NCI-H1105 (cell line): ENCODE measurements at regions not wholly inside any gene's neighbourhood (a gene's known extent, or its start where the extent isn't known, plus 50 kb on each side); places are given as distances from the start of the nearest gene placed in this dataset.
"Not testable (repeated sequence)": the region's sequence is repeated elsewhere in the genome, so short reads cannot be mapped to it uniquely, and the experiment has no call there.

Source experiments
- DNase-seq: peaks from one replicate; lab custom pipeline; 2025; lab: John Stamatoyannopoulos, UW

DNA sequence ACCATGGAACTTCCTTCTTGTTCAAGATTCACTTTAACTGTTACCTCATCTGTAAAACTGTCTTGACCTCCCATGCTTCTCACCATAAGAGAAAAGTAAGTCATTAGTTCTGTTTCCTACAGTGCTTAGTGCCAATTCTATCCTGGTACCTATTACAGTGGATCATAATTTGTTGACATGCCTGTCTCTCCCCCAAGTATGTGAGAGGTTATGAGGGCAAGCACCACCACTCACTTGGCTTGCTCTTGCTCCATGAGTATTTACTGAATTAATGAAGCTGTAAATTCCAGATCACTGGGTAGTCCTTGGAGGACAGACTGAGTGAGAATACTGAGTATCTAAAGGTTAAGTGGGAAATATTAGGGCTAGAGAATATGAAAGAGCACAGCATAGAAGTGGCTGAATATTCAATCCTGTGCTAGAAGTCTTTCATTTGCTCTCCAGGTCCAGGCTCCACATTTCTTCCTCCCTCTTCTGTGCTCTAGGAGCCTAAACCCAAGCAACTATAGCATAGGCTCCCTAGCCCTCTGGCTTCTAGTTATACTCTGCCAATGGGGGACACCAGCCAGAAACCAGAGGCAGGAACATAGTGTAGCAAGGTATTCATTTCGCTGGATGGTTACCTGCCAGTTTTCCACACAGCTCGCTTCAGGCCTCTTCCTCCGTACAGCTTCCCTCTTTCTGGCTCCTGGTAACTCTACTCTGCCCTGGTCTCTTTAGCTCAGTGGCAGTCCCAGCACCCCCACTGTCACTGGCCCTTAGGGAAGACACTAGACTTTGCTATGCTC, 118.2 kb upstream of the SLC5A12 start:
- DNase-seq, result no peak

DNA sequence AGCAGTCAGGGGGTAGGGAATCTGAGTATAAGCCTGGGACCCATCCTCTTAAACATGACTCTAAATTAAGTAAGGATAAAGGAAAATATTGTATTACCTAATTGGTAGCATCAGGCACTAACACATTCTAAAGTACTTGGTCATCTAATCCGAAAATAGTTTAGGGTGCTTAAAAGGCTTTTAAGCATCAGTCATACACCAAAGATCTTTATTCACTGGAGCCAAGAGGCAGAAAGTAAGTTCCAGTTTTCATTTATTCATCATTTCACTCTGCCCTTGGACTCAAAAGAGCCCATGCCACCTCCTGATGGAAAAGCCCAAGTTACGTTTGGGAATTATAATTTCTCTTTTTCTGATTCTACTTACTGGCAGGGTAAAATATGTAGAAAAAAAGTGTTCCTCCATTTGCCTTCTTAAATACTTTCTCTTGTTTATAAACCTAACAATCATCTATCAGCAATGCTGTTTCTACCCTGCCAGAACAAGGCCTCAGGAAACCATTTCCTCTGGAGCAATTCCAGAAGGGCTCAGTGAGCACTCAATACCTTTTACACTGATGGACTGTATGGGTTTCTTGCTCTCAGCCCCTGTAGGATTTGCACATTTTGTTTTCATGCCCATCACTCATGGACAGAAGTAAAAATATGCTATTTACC, 120.1 kb upstream of the SLC5A12 start:
- no peak for DNase-seq

DNA sequence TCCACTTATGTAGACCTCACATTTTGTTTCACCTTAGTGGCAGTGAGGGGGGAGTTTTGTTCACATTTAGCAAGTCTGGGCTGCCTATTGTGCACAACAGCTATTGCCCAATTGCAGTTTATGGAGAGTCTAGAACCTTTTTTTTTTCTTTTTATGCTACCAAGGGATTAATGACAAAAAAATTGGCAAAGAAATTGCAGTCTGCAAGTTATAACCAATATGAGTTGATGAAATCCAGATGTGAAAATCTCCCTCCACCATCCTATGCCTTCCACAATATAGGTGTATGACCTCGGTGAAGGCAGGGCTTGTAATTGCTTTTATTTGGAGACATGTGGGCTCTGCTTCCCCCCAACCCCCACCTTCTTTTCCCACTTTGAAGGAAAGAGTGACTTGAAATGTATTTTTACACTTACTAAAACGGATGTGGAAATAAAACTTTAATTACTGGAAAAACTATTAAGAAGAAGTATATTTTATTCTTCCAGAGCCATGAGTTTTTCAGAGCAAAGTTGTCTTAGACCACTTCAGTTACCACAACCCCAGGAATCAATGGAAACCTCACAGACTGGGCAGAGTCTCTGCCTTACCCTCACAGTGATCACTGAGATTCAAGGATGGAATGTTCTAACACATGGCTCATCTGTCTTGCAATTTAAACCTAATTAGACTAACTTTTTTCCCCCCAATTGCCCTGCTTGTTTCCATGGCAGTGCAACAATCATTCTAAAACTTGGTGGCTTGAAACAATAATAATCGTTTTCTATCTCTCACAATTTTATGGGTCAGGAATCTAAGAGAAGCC, 120.8 kb upstream of the SLC5A12 start:
- no peak for DNase-seq

DNA sequence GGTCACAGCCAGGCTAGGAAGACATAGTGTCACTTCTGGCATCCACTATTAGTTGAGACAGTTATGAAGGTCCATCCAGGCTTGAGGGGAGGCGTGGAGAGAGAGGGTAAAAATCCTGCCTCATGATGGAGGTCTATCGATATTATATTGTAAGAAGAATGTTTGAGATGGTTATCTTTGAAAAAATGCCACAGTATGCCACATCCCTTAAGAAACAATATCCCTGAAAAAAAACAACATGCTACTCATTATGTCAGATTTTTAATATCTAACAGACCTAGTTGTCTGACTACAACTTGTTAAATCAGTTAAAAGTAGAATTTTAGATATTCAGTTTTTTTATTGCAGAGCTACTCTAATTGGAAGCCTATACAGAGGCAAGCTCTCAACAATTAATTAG, 121.7 kb upstream of the SLC5A12 start:
- no peak for DNase-seq

DNA sequence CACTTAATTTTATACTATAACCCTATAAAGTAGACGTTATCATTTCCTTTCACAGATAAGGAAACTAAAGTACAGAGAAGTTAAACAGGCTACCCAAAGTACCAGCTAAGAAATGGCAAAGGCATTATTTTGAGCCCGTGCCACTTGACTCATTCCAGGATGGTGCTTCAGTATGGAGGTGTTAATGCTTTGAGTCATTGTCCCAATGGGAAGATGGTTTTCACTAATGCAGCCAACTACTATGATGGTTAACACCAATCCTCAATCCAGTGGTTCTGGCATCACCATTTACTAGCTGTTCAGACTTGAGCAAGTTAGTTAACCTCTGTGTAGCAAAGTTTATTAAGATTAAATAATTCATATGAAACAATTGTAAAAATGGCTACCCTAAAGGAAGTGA, 123.1 kb upstream of the SLC5A12 start:
- no peak for DNase-seq

DNA sequence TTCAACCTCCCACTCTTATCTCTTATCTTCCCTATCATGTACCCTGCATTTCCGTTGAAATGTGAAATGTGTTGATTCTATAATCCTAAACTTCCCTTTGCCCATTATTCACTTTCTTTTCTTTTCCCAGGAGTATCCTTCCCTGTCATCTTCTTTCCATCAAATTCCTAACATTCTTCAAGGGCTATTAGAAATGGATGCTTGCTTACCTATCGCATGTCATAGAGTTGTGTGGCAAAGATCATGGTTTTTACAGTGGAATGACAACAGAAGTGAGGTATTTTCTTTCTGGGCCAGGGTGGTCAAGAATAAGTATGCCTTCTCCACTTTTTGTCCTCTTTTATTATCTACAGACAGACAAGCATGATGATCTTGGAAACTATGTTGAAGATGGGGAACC, 124.4 kb upstream of the SLC5A12 start:
- DNase-seq, result no peak

DNA sequence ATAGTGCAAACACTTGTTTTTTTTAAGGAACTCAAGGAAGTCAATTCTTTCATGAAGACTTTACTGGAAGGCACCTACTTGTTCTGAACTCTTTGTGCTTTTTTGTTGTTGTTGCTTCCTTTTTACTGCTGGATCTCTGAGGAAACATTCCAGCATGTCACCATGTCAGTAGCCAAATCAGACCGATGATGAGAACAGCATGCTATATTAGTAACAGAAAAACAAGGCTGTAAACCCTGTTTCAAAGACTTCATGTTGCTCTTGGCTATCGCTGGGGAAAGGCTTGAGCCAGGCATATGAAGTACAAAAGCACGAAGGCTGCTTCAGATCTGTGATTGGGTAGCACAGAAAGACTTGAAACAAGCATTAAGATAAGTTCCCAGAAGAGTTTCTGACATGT, 125.6 kb upstream of the SLC5A12 start:
- no peak for DNase-seq

DNA sequence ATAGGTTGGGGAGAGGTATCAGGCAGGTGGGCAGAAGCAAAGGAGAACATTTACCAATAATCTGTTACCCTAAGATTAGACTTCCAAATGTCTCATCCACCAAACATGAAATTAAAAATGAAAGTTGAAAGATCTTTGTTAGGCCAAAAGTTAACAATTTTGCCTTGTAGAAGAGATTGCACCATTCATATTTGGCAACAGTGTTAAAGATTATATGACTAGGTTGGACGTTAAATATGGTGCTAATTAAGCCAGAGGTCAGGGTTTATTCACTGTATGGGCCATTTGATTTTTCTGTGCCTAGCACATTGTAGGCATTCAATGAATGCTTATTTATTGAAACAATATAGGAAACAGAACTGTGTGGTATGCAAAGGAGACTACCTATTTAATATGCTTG, 126.1 kb upstream of the SLC5A12 start:
- no peak for DNase-seq

DNA sequence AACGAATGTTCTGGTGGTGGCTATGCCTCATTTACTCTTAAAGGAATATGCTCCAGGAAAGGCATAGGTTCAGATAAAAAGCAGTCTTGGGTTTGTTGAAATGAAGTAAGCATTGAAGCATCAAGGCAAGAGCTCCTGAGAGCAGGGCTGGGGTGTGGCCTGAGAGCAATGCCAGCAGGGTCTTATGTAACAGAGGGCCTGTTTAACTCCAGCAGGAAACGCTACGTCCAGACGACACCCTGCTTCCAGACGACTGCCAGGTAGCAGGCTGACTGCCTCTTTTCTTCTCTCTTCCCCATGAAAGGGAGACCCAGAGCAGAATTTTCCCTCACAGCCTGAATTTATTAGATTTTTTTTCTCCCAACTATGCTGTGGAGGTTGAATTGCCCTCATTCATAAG, 127.2 kb upstream of the SLC5A12 start:
- DNase-seq, result no peak

DNA sequence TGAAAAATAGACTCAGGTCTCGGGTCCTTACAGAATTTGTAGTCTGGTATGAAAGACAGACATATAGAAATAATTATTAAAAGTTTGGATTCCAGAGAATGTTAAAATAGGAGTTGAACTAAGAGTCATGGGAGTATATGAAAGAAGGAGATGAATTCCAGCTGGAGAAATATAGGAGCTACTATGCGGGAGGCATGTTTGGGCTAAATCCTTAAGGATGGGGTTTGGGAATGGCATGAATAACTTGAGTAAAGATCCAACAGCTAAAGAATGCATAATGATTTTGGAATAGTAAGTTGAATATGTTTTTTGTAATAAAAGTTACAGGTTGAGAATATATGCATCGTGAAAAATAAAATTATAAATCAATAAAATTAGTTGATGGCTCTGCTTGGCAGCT, 129.4 kb upstream of the SLC5A12 start:
- DNase-seq, result no peak

DNA sequence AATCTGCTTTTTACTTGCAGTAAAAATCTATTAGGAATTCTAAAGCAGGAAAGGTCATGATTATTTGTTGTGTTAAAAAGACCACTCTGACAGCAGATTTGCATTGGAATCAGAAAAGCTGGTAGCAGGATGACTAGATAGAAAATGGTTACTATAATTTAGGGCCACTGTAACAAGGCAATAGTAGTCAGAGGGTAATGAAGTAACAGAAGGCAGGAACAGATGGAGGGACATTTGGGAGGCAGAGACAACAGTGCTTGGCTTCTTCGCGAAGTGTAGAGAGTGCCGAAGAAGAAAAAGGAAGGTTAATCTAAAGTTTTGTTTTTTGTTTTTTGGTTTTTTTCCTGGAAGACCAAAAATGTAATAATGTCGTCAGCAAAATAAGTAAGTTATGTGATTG, 129.8 kb upstream of the SLC5A12 start:
- no peak for DNase-seq

DNA sequence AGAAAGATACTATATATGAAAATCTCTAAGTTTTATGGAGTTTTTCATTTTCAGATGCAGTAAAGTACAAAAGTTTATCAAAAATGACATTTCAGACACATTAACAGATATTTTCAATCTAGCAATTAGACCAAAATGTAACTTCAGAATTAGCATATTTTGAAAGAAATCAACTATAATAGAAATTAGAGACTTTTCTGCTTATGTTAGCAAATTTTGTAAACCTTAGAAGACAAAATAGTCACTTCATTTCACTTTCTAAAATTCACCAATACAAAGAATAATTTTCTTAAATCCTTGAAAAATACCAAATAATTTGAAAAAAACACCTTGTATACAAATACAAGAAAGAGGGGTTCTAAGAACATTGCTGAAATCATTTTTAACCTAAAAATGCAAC, 135.8 kb upstream of the FIBIN start:
- no peak for DNase-seq

DNA sequence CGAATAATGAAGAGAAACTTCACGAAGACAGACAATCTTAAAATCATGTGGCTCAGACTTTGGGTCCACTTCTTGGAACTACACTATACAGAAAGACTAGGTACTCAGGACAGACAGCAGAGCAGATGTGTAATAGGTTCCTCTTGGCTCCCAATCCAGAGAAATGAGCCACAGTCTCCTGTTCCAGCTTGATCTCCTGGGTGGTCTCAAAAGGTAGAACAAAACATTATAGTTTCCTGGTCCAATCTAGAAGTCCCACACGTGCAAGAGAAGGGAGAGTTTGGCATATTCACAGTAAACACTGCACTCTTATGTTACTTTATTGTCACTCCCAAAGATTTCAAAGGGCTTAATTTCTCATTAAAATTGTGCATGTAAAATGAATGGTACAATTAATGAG, 134.5 kb upstream of the FIBIN start:
- DNase-seq, result no peak

DNA sequence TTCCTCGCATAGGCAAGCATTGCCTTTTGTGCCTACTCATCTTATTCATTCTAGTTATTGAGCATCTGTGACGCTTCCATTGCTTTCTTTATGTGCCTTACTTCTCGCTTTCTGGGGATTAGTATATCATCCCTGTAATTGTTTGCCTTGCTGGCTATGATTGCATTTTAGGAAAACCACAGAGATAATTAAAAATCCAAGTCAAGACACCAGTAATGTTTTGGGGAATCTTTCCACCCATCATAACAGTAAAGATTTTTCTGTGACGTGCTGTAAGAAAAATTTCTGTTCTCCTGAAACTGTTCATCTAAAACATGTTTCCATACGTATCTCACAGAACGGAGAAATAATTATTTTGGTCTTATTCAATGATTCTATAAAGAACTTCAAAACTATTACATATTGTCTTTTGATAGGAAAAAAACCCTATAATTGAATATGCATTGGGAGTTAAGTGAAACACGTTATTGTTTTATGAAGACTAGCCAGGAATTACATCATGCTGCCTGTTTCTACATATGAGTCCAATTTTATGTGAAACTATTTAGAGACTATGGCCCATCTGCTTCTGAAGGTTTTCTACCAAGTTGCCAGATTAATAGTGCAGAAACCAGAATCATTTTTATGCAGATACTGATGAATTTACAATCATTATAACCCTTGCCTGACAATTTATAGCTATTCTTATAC, 133.7 kb upstream of the FIBIN start:
- DNase-seq, result no peak

DNA sequence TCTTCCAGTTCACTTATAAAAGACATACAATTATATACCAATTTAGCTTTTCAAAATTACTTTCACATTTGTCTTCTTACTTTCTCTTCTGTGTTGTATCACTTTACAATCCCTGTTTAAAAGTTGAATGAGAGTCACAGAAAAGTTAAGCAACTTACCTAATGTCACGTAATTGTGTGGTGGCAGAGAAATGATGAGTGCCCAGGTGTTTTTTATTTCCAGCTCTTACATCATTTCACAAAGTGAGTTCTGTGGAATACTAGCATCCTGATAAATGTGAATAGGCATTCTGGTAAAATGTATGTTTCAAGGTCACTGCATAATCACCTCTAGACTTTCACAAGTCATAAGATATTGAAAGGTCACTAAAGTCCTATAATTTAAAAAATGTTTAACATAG, 133.0 kb upstream of the FIBIN start:
- DNase-seq, result no peak

DNA sequence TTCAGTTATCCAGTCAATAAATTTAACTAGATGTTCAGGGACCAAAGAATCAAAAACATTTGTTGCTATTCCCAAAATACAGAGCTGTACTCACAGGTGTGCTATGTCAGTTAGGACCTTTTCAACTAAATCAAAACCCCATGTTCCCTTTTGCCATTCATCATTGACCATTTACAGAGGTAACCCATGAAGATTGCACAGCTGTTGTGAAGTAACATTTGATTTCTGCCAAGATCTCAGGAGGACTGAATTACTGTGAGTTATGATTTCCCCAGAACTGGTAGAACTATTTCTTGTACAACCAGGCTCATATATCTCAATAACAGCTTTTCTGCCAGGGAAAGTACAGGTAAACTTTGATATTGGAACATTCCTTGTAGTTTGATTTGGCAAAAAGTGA, 131.1 kb upstream of the FIBIN start:
- DNase-seq, result no peak

DNA sequence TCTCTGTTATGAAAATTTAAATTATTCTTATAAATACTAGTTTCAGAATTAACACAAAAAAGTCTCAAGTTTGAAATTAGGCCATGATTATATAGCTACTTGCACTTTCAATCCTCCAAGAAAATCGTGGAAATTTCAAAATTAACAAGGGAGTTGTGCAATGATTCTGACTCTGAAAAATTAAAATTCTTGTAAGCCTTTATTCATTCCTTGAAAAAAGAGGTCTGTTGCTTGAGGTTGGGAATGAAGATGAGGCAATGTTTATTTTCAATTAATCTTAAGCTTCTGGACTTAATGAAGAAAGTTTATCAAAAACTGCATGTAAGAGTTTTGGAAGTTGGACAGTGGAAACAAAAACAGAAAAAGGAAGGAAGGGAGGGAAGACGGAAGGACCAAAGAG, 128.2 kb upstream of the FIBIN start:
- no peak for DNase-seq

DNA sequence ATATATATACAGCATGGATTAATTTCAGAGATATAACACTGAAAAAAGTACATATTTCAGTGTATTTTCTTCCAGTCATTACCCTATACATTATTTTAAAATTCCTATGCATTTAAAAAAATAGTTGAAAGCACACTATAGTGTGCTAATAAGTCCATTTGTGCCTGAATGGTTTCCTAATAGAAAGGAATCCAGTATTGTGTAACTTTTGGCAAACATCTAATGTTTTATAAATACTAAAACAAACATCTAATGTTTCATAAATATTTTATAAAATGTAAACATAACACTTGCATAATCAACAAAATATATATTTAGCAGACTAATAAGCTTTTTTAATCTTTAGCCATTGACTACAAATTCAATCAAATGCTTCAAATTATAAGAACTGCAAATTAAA, 126.6 kb upstream of the FIBIN start:
- no peak for DNase-seq

DNA sequence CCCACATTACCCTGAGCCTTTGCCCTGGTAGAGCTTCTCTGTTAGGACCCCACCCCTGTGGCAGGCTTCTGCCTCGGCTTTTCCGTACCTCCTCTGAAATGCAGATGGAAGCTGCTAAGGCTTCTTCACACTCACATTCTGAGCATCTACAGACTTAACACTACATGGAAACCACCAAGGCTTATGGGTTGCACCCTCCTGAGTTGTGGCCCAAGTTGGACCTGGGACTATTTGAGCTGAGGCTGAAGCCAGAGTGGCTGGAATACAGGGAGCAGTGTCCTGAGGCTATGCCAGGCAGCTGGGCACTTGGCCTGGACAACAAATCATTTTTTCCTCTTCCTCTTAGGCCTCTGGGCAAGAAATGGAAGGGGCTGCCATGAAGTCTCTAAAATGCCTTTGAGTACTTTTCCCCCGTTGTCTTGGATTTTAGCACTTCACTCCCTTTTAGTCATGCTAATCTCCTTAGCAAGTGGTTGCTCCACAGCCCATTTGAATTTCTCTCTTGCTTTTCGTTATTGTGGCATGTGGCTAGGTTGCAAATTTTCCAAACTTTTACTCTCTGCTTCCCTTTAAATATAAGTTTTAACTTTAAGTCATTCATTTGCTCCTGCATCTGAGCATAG, 114.8 kb upstream of the FIBIN start:
- DNase-seq, result no peak

DNA sequence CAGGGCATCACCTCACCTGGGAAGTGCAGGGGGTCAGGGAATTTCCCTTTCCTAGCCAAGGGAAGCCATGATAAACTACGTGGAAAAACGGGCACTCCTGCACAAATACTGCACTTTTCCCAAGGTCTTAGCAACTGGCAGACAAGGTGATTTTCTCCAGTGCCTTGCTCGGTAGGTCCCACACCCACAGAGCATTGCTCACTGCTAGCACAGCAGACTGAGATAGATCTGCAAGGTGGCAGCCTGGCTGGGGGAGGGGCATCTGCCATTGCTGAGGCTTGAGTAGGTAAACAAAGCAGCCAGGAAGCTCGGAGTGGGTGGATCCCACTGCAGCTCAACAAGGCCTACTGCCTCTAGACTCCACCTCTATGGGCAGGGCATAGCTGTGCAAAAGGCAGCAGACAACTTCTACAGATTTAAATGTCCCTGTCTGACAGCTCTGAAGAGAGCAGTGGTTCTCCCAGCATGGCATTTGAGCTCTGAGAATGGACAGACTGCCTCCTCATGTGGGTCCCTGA, 111.5 kb upstream of the FIBIN start:
- DNase-seq, result not testable (repeated sequence)

DNA sequence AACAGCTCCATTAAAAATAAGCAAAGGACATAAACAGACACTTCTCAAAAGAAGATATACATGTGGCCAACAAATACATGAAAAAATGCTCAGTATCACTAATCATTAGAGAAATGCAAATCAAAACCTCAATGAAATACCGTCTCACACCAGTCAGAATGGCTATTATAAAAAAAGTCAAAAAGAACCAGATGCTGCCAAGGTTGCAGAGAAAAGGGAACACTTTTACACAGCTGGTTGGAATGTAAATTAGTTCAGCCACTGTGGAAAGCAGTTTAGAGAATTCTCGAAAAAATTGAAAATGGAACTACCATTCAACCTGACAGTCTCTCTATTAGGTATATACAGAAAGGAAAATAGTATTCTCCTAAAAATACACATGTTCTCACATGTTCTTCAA, 102.4 kb upstream of the FIBIN start:
- no peak for DNase-seq

DNA sequence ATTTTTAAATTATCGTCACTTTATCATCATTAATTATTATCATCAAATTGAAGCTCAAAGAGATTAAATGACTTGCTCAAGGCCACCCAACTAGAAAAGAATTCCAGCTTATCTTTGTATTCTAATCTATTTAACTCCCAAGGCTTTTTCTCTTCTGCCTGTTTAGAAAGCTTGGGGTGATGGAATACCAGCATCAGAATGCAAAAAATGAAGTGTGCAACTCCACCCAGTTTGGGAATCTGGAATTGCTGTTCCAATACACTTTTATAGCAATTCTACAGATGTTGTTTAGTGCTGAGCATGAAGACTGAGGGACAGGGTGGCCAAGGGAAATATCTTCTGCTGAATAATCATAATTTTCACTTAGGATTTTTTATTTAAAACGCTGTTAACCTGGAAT, 97.2 kb upstream of the FIBIN start:
- no peak for DNase-seq
